ENCODE measurements at regions not wholly inside any gene's neighbourhood (a gene's known extent, or its start where the extent isn't known, plus 50 kb on each side); places are given as distances from the start of the nearest gene placed in this dataset.
"Not testable (repeated sequence)": the region's sequence is repeated elsewhere in the genome, so short reads cannot be mapped to it uniquely, and the experiment has no call there.

GRCh38 chr6:166708460-166708859 lies 81.4 kb upstream of the RPS6KA2 start:
- WGBS (ENCODE audit: insufficient coverage) = 100% methylated on average over 4 of the region's 4 CpGs
- POLR2A ChIA-PET = no interaction called here
- no peaks in the 10 kb centered on the region for H3K27me3 ChIP-seq (replicated peaks in 2 of 5; ENCODE audit: control insufficient read depth in 4 of 5, insufficient read depth in 5 of 5, low read length in 4 of 5)

GRCh38 chr6:166707045-166707444 lies 80.0 kb upstream of the RPS6KA2 start:
- ChIA-PET POLR2A (no interaction called here), CTCF (interaction anchor here (1.5 to 2.4 kb wide), 2 partner anchors 22 to 63 kb away, joined by 6 to 9 read pairs; no protein-coding TSS in a partner anchor)
- 26% methylated on average over 10 of the region's 10 CpGs for WGBS (ENCODE audit: insufficient coverage)
- Histone ChIP-seq H3K27me3 (replicated peaks in 2 of 5; ENCODE audit: control insufficient read depth in 4 of 5, insufficient read depth in 5 of 5, low read length in 4 of 5) (no peaks in the 10 kb centered on the region), H3K27ac (ENCODE audit: insufficient read depth in 1 of 2, low read depth in 1 of 2, low read length in 2 of 2, poor library complexity in 1 of 2, severe bottlenecking in 2 of 2) (no peak overlapping the region), H3K4me3 (ENCODE audit: control insufficient read depth in 1 of 7, extremely low read depth in 1 of 7, insufficient read depth in 4 of 7, low read depth in 2 of 7, low read length in 6 of 7) (peak overlapping the region in 1 of 7 experiments; percentile 38), H3K36me3 (ENCODE audit: control insufficient read depth in 4 of 4, insufficient read depth in 4 of 4, low read length in 3 of 4) (no peaks in the 10 kb centered on the region), H3K9me3 (ENCODE audit: control extremely low read depth in 1 of 5, control insufficient read depth in 4 of 5, insufficient read depth in 2 of 5, low read depth in 1 of 5, low read length in 4 of 5) (peaks cover 0 to 14% (median 0%) of the 10 kb centered on the region in 5 experiments), H3K4me1 (ENCODE audit: control extremely low read depth in 1 of 4, control insufficient read depth in 4 of 4, insufficient read depth in 4 of 4, low read length in 3 of 4) (peaks cover 0 to 4% (median 2%) of the 10 kb centered on the region in 4 experiments)
- DNase-seq = peak; percentile 40 to 66 (median 58)

More at GRCh38 chr6:166708460-166708859, 81.4 kb upstream of the RPS6KA2 start:
- peaks cover 0 to 4% (median 2%) of the 10 kb centered on the region in 4 experiments for H3K4me1 ChIP-seq (ENCODE audit: control extremely low read depth in 1 of 4, control insufficient read depth in 4 of 4, insufficient read depth in 4 of 4, low read length in 3 of 4)
- peaks cover 0 to 18% (median 0%) of the 10 kb centered on the region in 5 experiments for H3K9me3 ChIP-seq (ENCODE audit: control extremely low read depth in 1 of 5, control insufficient read depth in 4 of 5, insufficient read depth in 2 of 5, low read depth in 1 of 5, low read length in 4 of 5)
- no peaks in the 10 kb centered on the region for H3K36me3 ChIP-seq (ENCODE audit: control insufficient read depth in 4 of 4, insufficient read depth in 4 of 4, low read length in 3 of 4)
- H3K27ac ChIP-seq (ENCODE audit: insufficient read depth in 1 of 2, low read depth in 1 of 2, low read length in 2 of 2, poor library complexity in 1 of 2, severe bottlenecking in 2 of 2) = no peak overlapping the region
- CTCF ChIA-PET = interaction anchor here (2.4 kb wide), 1 partner anchor 61 kb away, joined by 9 read pairs; no protein-coding TSS in a partner anchor
- H3K4me3 ChIP-seq (ENCODE audit: control insufficient read depth in 1 of 7, extremely low read depth in 1 of 7, insufficient read depth in 4 of 7, low read depth in 2 of 7, low read length in 6 of 7) = no peak overlapping the region
- no peak for DNase-seq

GRCh38 chr6:166705069-166705468 lies 78.0 kb upstream of the RPS6KA2 start:
- CTCF ChIA-PET = no interaction called here

GRCh38 chr6:166704171-166704570 lies 77.1 kb upstream of the RPS6KA2 start:
- 99% methylated on average over 7 of the region's 7 CpGs for WGBS (ENCODE audit: insufficient coverage)

More at GRCh38 chr6:166705069-166705468, 78.0 kb upstream of the RPS6KA2 start:
- no peaks in the 10 kb centered on the region for H3K9me3 ChIP-seq (ENCODE audit: control extremely low read depth in 1 of 5, control insufficient read depth in 4 of 5, insufficient read depth in 2 of 5, low read depth in 1 of 5, low read length in 4 of 5)
- DNase-seq = no peak
- WGBS (ENCODE audit: insufficient coverage) = 94% methylated on average over 5 of the region's 7 CpGs
- POLR2A ChIA-PET = no interaction called here
- no peaks in the 10 kb centered on the region for H3K27me3 ChIP-seq (replicated peaks in 2 of 5; ENCODE audit: control insufficient read depth in 4 of 5, insufficient read depth in 5 of 5, low read length in 4 of 5)
- H3K36me3 ChIP-seq (ENCODE audit: control insufficient read depth in 4 of 4, insufficient read depth in 4 of 4, low read length in 3 of 4) = no peaks in the 10 kb centered on the region
- peaks cover 0 to 14% (median 12%) of the 10 kb centered on the region in 4 experiments for H3K4me1 ChIP-seq (ENCODE audit: control extremely low read depth in 1 of 4, control insufficient read depth in 4 of 4, insufficient read depth in 4 of 4, low read length in 3 of 4)
- no peak overlapping the region for H3K4me3 ChIP-seq (ENCODE audit: control insufficient read depth in 1 of 7, extremely low read depth in 1 of 7, insufficient read depth in 4 of 7, low read depth in 2 of 7, low read length in 6 of 7)
- no peak overlapping the region for H3K27ac ChIP-seq (ENCODE audit: insufficient read depth in 1 of 2, low read depth in 1 of 2, low read length in 2 of 2, poor library complexity in 1 of 2, severe bottlenecking in 2 of 2)

GRCh38 chr6:166703149-166703710 lies 76.2 kb upstream of the RPS6KA2 start:
- 85% methylated on average over 2 of the region's 8 CpGs for WGBS (ENCODE audit: insufficient coverage)
- Histone ChIP-seq H3K9me3 (ENCODE audit: control extremely low read depth in 1 of 5, control insufficient read depth in 4 of 5, insufficient read depth in 2 of 5, low read depth in 1 of 5, low read length in 4 of 5) (no peaks in the 10 kb centered on the region), H3K27me3 (replicated peaks in 2 of 5; ENCODE audit: control insufficient read depth in 4 of 5, insufficient read depth in 5 of 5, low read length in 4 of 5) (no peaks in the 10 kb centered on the region), H3K4me3 (ENCODE audit: control insufficient read depth in 1 of 7, extremely low read depth in 1 of 7, insufficient read depth in 4 of 7, low read depth in 2 of 7, low read length in 6 of 7) (no peak overlapping the region), H3K36me3 (ENCODE audit: control insufficient read depth in 4 of 4, insufficient read depth in 4 of 4, low read length in 3 of 4) (no peaks in the 10 kb centered on the region), H3K27ac (ENCODE audit: insufficient read depth in 1 of 2, low read depth in 1 of 2, low read length in 2 of 2, poor library complexity in 1 of 2, severe bottlenecking in 2 of 2) (no peak overlapping the region), H3K4me1 (ENCODE audit: control extremely low read depth in 1 of 4, control insufficient read depth in 4 of 4, insufficient read depth in 4 of 4, low read length in 3 of 4) (peaks cover 0 to 16% (median 12%) of the 10 kb centered on the region in 4 experiments)
- DNase-seq = no peak
- POLR2A ChIA-PET = no interaction called here
- CTCF ChIA-PET = interaction anchor here (1.6 to 2.0 kb wide), 2 partner anchors 10 to 63 kb away, joined by 3 to 7 read pairs; no protein-coding TSS in a partner anchor

More at GRCh38 chr6:166704171-166704570, 77.1 kb upstream of the RPS6KA2 start:
- H3K36me3 ChIP-seq (ENCODE audit: control insufficient read depth in 4 of 4, insufficient read depth in 4 of 4, low read length in 3 of 4) = no peaks in the 10 kb centered on the region
- H3K27ac ChIP-seq (ENCODE audit: insufficient read depth in 1 of 2, low read depth in 1 of 2, low read length in 2 of 2, poor library complexity in 1 of 2, severe bottlenecking in 2 of 2) = no peak overlapping the region
- CTCF ChIA-PET = interaction anchor here (2.0 kb wide), 1 partner anchor 9 kb away, joined by 7 read pairs; no protein-coding TSS in a partner anchor
- no peaks in the 10 kb centered on the region for H3K27me3 ChIP-seq (replicated peaks in 2 of 5; ENCODE audit: control insufficient read depth in 4 of 5, insufficient read depth in 5 of 5, low read length in 4 of 5)
- no peaks in the 10 kb centered on the region for H3K9me3 ChIP-seq (ENCODE audit: control extremely low read depth in 1 of 5, control insufficient read depth in 4 of 5, insufficient read depth in 2 of 5, low read depth in 1 of 5, low read length in 4 of 5)
- no peak overlapping the region for H3K4me3 ChIP-seq (ENCODE audit: control insufficient read depth in 1 of 7, extremely low read depth in 1 of 7, insufficient read depth in 4 of 7, low read depth in 2 of 7, low read length in 6 of 7)
- DNase-seq = no peak
- H3K4me1 ChIP-seq (ENCODE audit: control extremely low read depth in 1 of 4, control insufficient read depth in 4 of 4, insufficient read depth in 4 of 4, low read length in 3 of 4) = peaks cover 0 to 16% (median 12%) of the 10 kb centered on the region in 4 experiments
- POLR2A ChIA-PET = no interaction called here

GRCh38 chr6:166701424-166701823 lies 74.4 kb upstream of the RPS6KA2 start:
- CTCF ChIA-PET = interaction anchor here (0.8 kb wide), 1 partner anchor 14 kb away, joined by 3 read pairs; no protein-coding TSS in a partner anchor
- H3K36me3 ChIP-seq (ENCODE audit: control insufficient read depth in 4 of 4, insufficient read depth in 4 of 4, low read length in 3 of 4); H3K27me3 ChIP-seq (replicated peaks in 2 of 5; ENCODE audit: control insufficient read depth in 4 of 5, insufficient read depth in 5 of 5, low read length in 4 of 5); H3K27ac ChIP-seq (ENCODE audit: insufficient read depth in 1 of 2, low read depth in 1 of 2, low read length in 2 of 2, poor library complexity in 1 of 2, severe bottlenecking in 2 of 2); H3K4me3 ChIP-seq (ENCODE audit: control insufficient read depth in 1 of 7, extremely low read depth in 1 of 7, insufficient read depth in 4 of 7, low read depth in 2 of 7, low read length in 6 of 7); H3K9me3 ChIP-seq (ENCODE audit: control extremely low read depth in 1 of 5, control insufficient read depth in 4 of 5, insufficient read depth in 2 of 5, low read depth in 1 of 5, low read length in 4 of 5); DNase-seq; POLR2A ChIA-PET: not testable (repeated sequence)
- H3K4me1 ChIP-seq (ENCODE audit: control extremely low read depth in 1 of 4, control insufficient read depth in 4 of 4, insufficient read depth in 4 of 4, low read length in 3 of 4) = peaks cover 0 to 12% (median 10%) of the 10 kb centered on the region in 4 experiments
- WGBS (ENCODE audit: insufficient coverage) = 100% methylated on average over 8 of the region's 8 CpGs

GRCh38 chr6:166700871-166701270 lies 73.8 kb upstream of the RPS6KA2 start:
- CTCF ChIA-PET; H3K9me3 ChIP-seq (ENCODE audit: control extremely low read depth in 1 of 5, control insufficient read depth in 4 of 5, insufficient read depth in 2 of 5, low read depth in 1 of 5, low read length in 4 of 5); H3K27ac ChIP-seq (ENCODE audit: insufficient read depth in 1 of 2, low read depth in 1 of 2, low read length in 2 of 2, poor library complexity in 1 of 2, severe bottlenecking in 2 of 2); POLR2A ChIA-PET; H3K4me3 ChIP-seq (ENCODE audit: control insufficient read depth in 1 of 7, extremely low read depth in 1 of 7, insufficient read depth in 4 of 7, low read depth in 2 of 7, low read length in 6 of 7); H3K27me3 ChIP-seq (replicated peaks in 2 of 5; ENCODE audit: control insufficient read depth in 4 of 5, insufficient read depth in 5 of 5, low read length in 4 of 5); H3K36me3 ChIP-seq (ENCODE audit: control insufficient read depth in 4 of 4, insufficient read depth in 4 of 4, low read length in 3 of 4): not testable (repeated sequence)
- peak; percentile 23 to 79 (median 63) for DNase-seq
- H3K4me1 ChIP-seq (ENCODE audit: control extremely low read depth in 1 of 4, control insufficient read depth in 4 of 4, insufficient read depth in 4 of 4, low read length in 3 of 4) = peaks cover 0 to 12% (median 10%) of the 10 kb centered on the region in 4 experiments
- 19% methylated on average over 3 of the region's 3 CpGs for WGBS (ENCODE audit: insufficient coverage)
